Ascending aorta (tissue), 2 donors: ENCODE measurements at regions not wholly inside any gene's neighbourhood (a gene's known extent, or its start where the extent isn't known, plus 50 kb on each side); places are given as distances from the start of the nearest gene placed in this dataset.
"Not testable (repeated sequence)": the region's sequence is repeated elsewhere in the genome, so short reads cannot be mapped to it uniquely, and the experiment has no call there.

Source experiments
- DNase-seq, 2 donors: peaks; one replicate each; pipeline ENCODE4 v3.0.0-alpha.2; 2019; ENCODE audit warnings: low spot score in 2 of 2
- H3K27ac ChIP-seq, 2 donors: fragments of 200-600 bp; sonication (generic); one replicate each; pipeline ENCODE4 v1.5.1; 2016 to 2017; ENCODE audit warnings: mild to moderate bottlenecking in 1 of 2
- H3K27me3 ChIP-seq: fragments of 200-600 bp; sonication (generic); one replicate; pipeline ENCODE4 v1.5.1; 2017
- H3K36me3 ChIP-seq, 2 donors: fragments of 200-600 bp; sonication (generic); one replicate each; pipeline ENCODE4 v1.5.1; 2016
- H3K4me1 ChIP-seq, 2 donors: fragments of 200-600 bp; sonication (generic); one replicate each; pipeline ENCODE4 v1.5.1; 2016 to 2017; ENCODE audit warnings: mild to moderate bottlenecking in 1 of 2
- H3K4me3 ChIP-seq, 2 donors: fragments of 200-600 bp; sonication (generic); one replicate each; pipeline ENCODE4 v1.5.1; 2016 to 2017; ENCODE audit warnings: mild to moderate bottlenecking in 1 of 2
- H3K9me3 ChIP-seq, 2 donors: fragments of 200-600 bp; sonication (generic); one replicate each; pipeline ENCODE4 v1.5.1; 2016
- CTCF ChIP-seq, 3 experiments: fragments of 200-600 bp in 2 of 3; fragments of 450-650 bp in 1 of 3; sonication (generic) in 2 of 3; IDR thresholded peaks; one replicate each; pipeline ENCODE4 v1.5.1; 2016 to 2019; ENCODE audit warnings: antibody characterized with exemption in 3 of 3, mild to moderate bottlenecking in 1 of 3, moderate library complexity in 1 of 3
- intact Hi-C: fragments of 100-400 bp; cut with DNase I; formaldehyde crosslinking; loops from one replicate; pipeline ENCODE4 v1.15.1; 2023

GRCh38 chr13:67389171-67389570 lies 159.0 kb upstream of the PCDH9 start:
- TF ChIP-seq CTCF (IDR thresholded peaks at IDR 0.05) = no peak
- Histone ChIP-seq H3K9me3 (no peaks in the 10 kb centered on the region), H3K27me3 (no peaks in the 10 kb centered on the region), H3K4me1 (no peaks in the 10 kb centered on the region), H3K36me3 (no peaks in the 10 kb centered on the region), H3K4me3 (no peak overlapping the region), H3K27ac (no peak overlapping the region)
- no peak for DNase-seq
- intact Hi-C loops = no loop called here

GRCh38 chr13:67383109-67383757 lies 153.1 kb upstream of the PCDH9 start:
- H3K4me1 ChIP-seq, H3K27ac ChIP-seq, H3K36me3 ChIP-seq, H3K27me3 ChIP-seq, H3K9me3 ChIP-seq, DNase-seq, H3K4me3 ChIP-seq, intact Hi-C loops: not testable (repeated sequence)

DNA sequence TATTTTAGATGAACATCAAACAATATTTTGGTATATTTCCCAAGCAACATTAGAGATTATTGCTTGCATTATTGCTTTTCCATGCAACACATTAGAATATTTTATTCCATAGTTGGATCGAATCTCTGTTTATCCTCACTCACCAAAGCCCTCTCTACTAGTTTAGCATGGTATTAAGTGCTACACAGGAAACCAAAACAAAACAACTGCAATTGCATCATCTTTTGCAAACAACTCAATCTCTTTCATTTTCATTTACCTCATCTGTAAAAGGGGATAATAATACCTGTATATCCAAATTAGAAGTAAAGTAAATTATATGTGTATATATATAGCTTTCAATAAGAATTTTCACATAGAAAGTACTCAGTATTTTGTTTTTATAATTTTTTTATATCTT lies 147.8 kb upstream of the PCDH9 start:
- H3K4me3 ChIP-seq = no peak overlapping the region
- no peaks in the 10 kb centered on the region for H3K9me3 ChIP-seq
- no peak overlapping the region for H3K27ac ChIP-seq
- intact Hi-C loops = no loop called here
- H3K27me3 ChIP-seq = no peaks in the 10 kb centered on the region
- DNase-seq = no peak
- H3K36me3 ChIP-seq = no peaks in the 10 kb centered on the region
- no peaks in the 10 kb centered on the region for H3K4me1 ChIP-seq
- no peak for TF ChIP-seq CTCF (IDR thresholded peaks at IDR 0.05)

- DNase-seq = no peak
- Histone ChIP-seq H3K27ac (no peak overlapping the region), H3K9me3 (no peaks in the 10 kb centered on the region), H3K27me3 (no peaks in the 10 kb centered on the region), H3K4me3 (no peak overlapping the region), H3K36me3 (no peaks in the 10 kb centered on the region), H3K4me1 (no peaks in the 10 kb centered on the region)
- no peak for TF ChIP-seq CTCF (IDR thresholded peaks at IDR 0.05)
- intact Hi-C loops = no loop called here
Observed at GRCh38 chr13:67374391-67374790, 144.3 kb upstream of the PCDH9 start.

DNA sequence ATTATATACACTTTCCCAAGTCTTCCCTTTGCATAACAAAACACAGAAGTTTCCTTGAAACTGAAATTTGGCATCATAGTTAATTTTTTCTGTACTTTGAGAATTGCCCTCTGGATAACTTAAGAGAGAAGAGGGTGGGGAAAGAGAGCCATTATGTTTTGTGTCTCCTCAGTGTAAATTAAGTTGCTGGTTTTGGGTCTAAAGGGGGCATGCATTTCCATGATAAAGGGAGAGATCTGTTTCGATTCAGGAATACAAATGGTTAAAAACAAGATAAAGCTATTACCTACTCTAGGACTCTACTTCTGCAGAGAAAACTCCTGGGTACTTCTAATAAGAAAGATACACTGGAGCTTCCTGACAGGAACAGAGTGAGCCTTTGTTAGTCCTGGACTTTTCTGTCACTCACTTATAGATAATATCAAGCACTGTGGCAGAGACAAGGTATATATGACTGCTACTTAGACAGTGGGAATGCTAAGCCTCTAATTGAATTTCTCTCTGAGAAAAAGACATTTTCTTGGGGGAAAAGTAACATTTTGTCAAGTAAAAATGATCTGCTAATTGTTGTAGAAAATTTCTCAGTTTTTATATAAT lies 142.8 kb upstream of the PCDH9 start:
- DNase-seq = no peak

More for the DNA sequence above, 142.8 kb upstream of the PCDH9 start:
- Histone ChIP-seq H3K9me3 (no peaks in the 10 kb centered on the region), H3K27ac (no peak overlapping the region), H3K4me1 (no peaks in the 10 kb centered on the region), H3K36me3 (no peaks in the 10 kb centered on the region), H3K4me3 (no peak overlapping the region), H3K27me3 (no peaks in the 10 kb centered on the region)
- intact Hi-C loops = no loop called here
- TF ChIP-seq CTCF (IDR thresholded peaks at IDR 0.05) = no peak
